Subcutaneous abdominal adipose tissue (tissue), 5 donors: ENCODE measurements at regions not wholly inside any gene's neighbourhood (a gene's known extent, or its start where the extent isn't known, plus 50 kb on each side); places are given as distances from the start of the nearest gene placed in this dataset.

Experiments
- H3K27ac ChIP-seq: one replicate; pipeline ENCODE4 v1.7.0; 2013; ENCODE audit warnings: low read depth, mild to moderate bottlenecking, inconsistent platforms, low read length, moderate library complexity
- H3K27me3 ChIP-seq, 5 donors: one replicate each; pipeline ENCODE4 v1.7.0; 2013; ENCODE audit warnings: low read length in 5 of 5, inconsistent platforms in 1 of 5; ENCODE audit not compliant: control insufficient read depth in 5 of 5, insufficient read depth in 4 of 5
- H3K36me3 ChIP-seq, 5 donors: one replicate each; pipeline ENCODE4 v1.7.0; 2013; ENCODE audit warnings: low read length in 5 of 5; ENCODE audit not compliant: control insufficient read depth in 5 of 5, insufficient read depth in 5 of 5
- H3K4me1 ChIP-seq, 5 donors: one replicate each; pipeline ENCODE4 v1.7.0; 2013; ENCODE audit warnings: low read length in 5 of 5, mild to moderate bottlenecking in 3 of 5, moderate library complexity in 1 of 5; ENCODE audit not compliant: control insufficient read depth in 5 of 5, insufficient read depth in 5 of 5
- H3K4me3 ChIP-seq, 5 donors: one replicate each; pipeline ENCODE4 v1.7.0; 2013; ENCODE audit warnings: low read length in 5 of 5, low read depth in 1 of 5
- H3K9ac ChIP-seq, 5 donors: one replicate each; pipeline ENCODE4 v1.7.0; 2013; ENCODE audit warnings: low read length in 5 of 5, mild to moderate bottlenecking in 4 of 5, moderate library complexity in 3 of 5
- H3K9me3 ChIP-seq, 5 donors: one replicate each; pipeline ENCODE4 v1.7.0; 2013; ENCODE audit warnings: low read length in 5 of 5; ENCODE audit not compliant: control insufficient read depth in 5 of 5
- donor health status: healthy.
- donor health status: healthy.
- donor health status: healthy.
- donor health status: healthy.
- donor health status: healthy.

- Histone ChIP-seq H3K27me3 (no peaks in the 10 kb centered on the region), H3K9me3 (peaks cover 2 to 56% (median 48%) of the 10 kb centered on the region in 5 donors), H3K36me3 (no peaks in the 10 kb centered on the region), H3K27ac (no peak overlapping the region), H3K9ac (no peak overlapping the region), H3K4me1 (no peaks in the 10 kb centered on the region), H3K4me3 (peak overlapping the region in 1 of 5 donors; percentile 16)
Observed at GRCh38 chr19:20858218-20858617, 64.8 kb upstream of the ZNF85 start.

- Histone ChIP-seq H3K9ac (no peak overlapping the region), H3K9me3 (peaks cover 2 to 55% (median 49%) of the 10 kb centered on the region in 5 donors), H3K27me3 (no peaks in the 10 kb centered on the region), H3K27ac (no peak overlapping the region), H3K4me1 (no peaks in the 10 kb centered on the region), H3K4me3 (peak overlapping the region in 1 of 5 donors; percentile 41), H3K36me3 (no peaks in the 10 kb centered on the region)
Observed at GRCh38 chr19:20858861-20859260, 64.2 kb upstream of the ZNF85 start.

- Histone ChIP-seq H3K36me3 (no peaks in the 10 kb centered on the region), H3K9ac (no peak overlapping the region), H3K4me3 (no peak overlapping the region), H3K9me3 (peaks cover 2 to 62% (median 50%) of the 10 kb centered on the region in 5 donors), H3K27me3 (no peaks in the 10 kb centered on the region), H3K27ac (no peak overlapping the region), H3K4me1 (no peaks in the 10 kb centered on the region)
Observed at GRCh38 chr19:20860339-20860738, 62.7 kb upstream of the ZNF85 start.

GRCh38 chr19:20863176-20863575 lies 59.9 kb upstream of the ZNF85 start:
- Histone ChIP-seq H3K4me1 (peaks cover 0 to 3% (median 0%) of the 10 kb centered on the region in 5 donors), H3K27ac (no peak overlapping the region), H3K27me3 (no peaks in the 10 kb centered on the region), H3K9me3 (peaks cover 0 to 72% (median 51%) of the 10 kb centered on the region in 5 donors), H3K4me3 (peak overlapping the region in 3 of 5 donors; percentile 9 to 33 (median 15)), H3K9ac (no peak overlapping the region), H3K36me3 (no peaks in the 10 kb centered on the region)
